Sigmoid colon (tissue), 6 donors: ENCODE measurements at regions not wholly inside any gene's neighbourhood (a gene's known extent, or its start where the extent isn't known, plus 50 kb on each side); places are given as distances from the start of the nearest gene placed in this dataset.
A peak's percentile ranks its signal among the peaks of the same experiment; 100 is the strongest.

Experiments used
- DNase-seq: peaks from one replicate; pipeline ENCODE4 v3.0.0-alpha.2; 2019
- H3K27ac ChIP-seq, 4 donors: fragments of 200-600 bp; sonication (generic); one replicate each; pipeline ENCODE4 v1.5.1; 2016 to 2019; ENCODE audit warnings: mild to moderate bottlenecking in 1 of 4
- H3K27me3 ChIP-seq, 3 donors: fragments of 200-600 bp; sonication (generic); one replicate each; pipeline ENCODE4 v1.5.1; 2019; ENCODE audit warnings: mild to moderate bottlenecking in 1 of 3
- H3K36me3 ChIP-seq, 4 donors: fragments of 200-600 bp; sonication (generic); one replicate each; pipeline ENCODE4 v1.5.1; 2016 to 2019
- H3K4me1 ChIP-seq, 4 donors: fragments of 200-600 bp; sonication (generic); one replicate each; pipeline ENCODE4 v1.5.1; 2017 to 2019
- H3K4me3 ChIP-seq, 4 donors: fragments of 200-600 bp; sonication (generic); one replicate each; pipeline ENCODE4 v1.5.1; 2017 to 2019; ENCODE audit warnings: mild to moderate bottlenecking in 2 of 4, moderate library complexity in 1 of 4
- H3K9me3 ChIP-seq, 4 donors: fragments of 200-600 bp in 3 of 4; sonication (generic) in 3 of 4; one replicate each; pipeline versions ENCODE4 v1.5.1 to v1.6.1; 2013 to 2019
- CTCF ChIP-seq, 4 experiments: fragments of 450-650 bp in 3 of 4; fragments of 200-600 bp in 1 of 4; IDR thresholded peaks; one replicate each; pipeline ENCODE4 v1.5.1; 2016 to 2019; ENCODE audit warnings: antibody characterized with exemption in 4 of 4, mild to moderate bottlenecking in 3 of 4, moderate library complexity in 2 of 4
- EP300 ChIP-seq, 4 donors: sonication (generic); formaldehyde crosslinking; IDR thresholded peaks; one replicate each; pipeline ENCODE4 v1.6.1; 2017; ENCODE audit warnings: antibody characterized with exemption in 4 of 4
- POLR2A ChIP-seq, 2 donors: fragments of 450-650 bp; IDR thresholded peaks; one replicate each; pipeline ENCODE4 v1.6.1; 2016; ENCODE audit warnings: antibody characterized with exemption in 2 of 2, mild to moderate bottlenecking in 2 of 2, moderate library complexity in 2 of 2
- POLR2AphosphoS5 ChIP-seq, 4 donors: sonication (generic); formaldehyde crosslinking; IDR thresholded peaks; one replicate each; pipeline ENCODE4 v1.6.1; 2017; ENCODE audit warnings: antibody characterized with exemption in 4 of 4
- WGBS, 2 donors: extraction: QIAGEN DNeasy Blood & Tissue Kit; methylation state at CpG; one replicate each; pipeline ENCODE4 v1.1.7; 2013; 5-methylcytosine and 5-hydroxymethylcytosine counted together
- intact Hi-C: fragments of 100-400 bp; cut with DNase I; formaldehyde crosslinking; loops from one replicate; pipeline ENCODE4 v1.15.1; 2023
- donor health status: healthy with polysubstance abuse.
- donor health status: healthy.

GRCh38 chr10:6338361-6338760, 135.6 kb downstream of the PFKFB3 start:
- Histone ChIP-seq H3K4me1 (peaks cover 0 to 6% (median 0%) of the 10 kb centered on the region in 4 donors), H3K36me3 (no peaks in the 10 kb centered on the region), H3K9me3 (no peaks in the 10 kb centered on the region), H3K27me3 (no peaks in the 10 kb centered on the region), H3K4me3 (no peak overlapping the region), H3K27ac (no peak overlapping the region)
- TF ChIP-seq POLR2A (IDR thresholded peaks at IDR 0.05) (no peak), CTCF (IDR thresholded peaks at IDR 0.05) (no peak), EP300 (IDR thresholded peaks at IDR 0.05) (no peak), POLR2AphosphoS5 (IDR thresholded peaks at IDR 0.05) (no peak)
- 81 to 82% methylated on average over 7 of the region's 7 CpGs for WGBS, 2 donors
- no peak for DNase-seq
- intact Hi-C loops, result no loop called here

- TF ChIP-seq POLR2A (IDR thresholded peaks at IDR 0.05) (no peak), CTCF (IDR thresholded peaks at IDR 0.05) (no peak), POLR2AphosphoS5 (IDR thresholded peaks at IDR 0.05) (no peak), EP300 (IDR thresholded peaks at IDR 0.05) (no peak)
These were observed 137.2 kb downstream of the PFKFB3 start for GRCh38 chr10:6339891-6340290.

GRCh38 chr10:6342096-6342685, 139.5 kb downstream of the PFKFB3 start:
- Histone ChIP-seq H3K36me3 (no peaks in the 10 kb centered on the region), H3K4me1 (peaks cover 0 to 14% (median 1%) of the 10 kb centered on the region in 4 donors), H3K27ac (no peak overlapping the region), H3K27me3 (no peaks in the 10 kb centered on the region), H3K9me3 (no peaks in the 10 kb centered on the region), H3K4me3 (no peak overlapping the region)
- WGBS, 2 donors, result 39 to 67% methylated on average over 10 of the region's 10 CpGs
- no peak for DNase-seq
- TF ChIP-seq EP300 (IDR thresholded peaks at IDR 0.05) (no peak), CTCF (IDR thresholded peaks at IDR 0.05) (no peak), POLR2AphosphoS5 (IDR thresholded peaks at IDR 0.05) (no peak), POLR2A (IDR thresholded peaks at IDR 0.05) (no peak)
- intact Hi-C loops, result no loop called here

More at GRCh38 chr10:6339891-6340290, 137.2 kb downstream of the PFKFB3 start:
- Histone ChIP-seq H3K4me1 (peaks cover 0 to 13% (median 0%) of the 10 kb centered on the region in 4 donors), H3K27ac (no peak overlapping the region), H3K9me3 (no peaks in the 10 kb centered on the region), H3K27me3 (no peaks in the 10 kb centered on the region), H3K36me3 (no peaks in the 10 kb centered on the region), H3K4me3 (no peak overlapping the region)
- DNase-seq, result no peak
- 85 to 92% methylated on average over 5 of the region's 5 CpGs for WGBS, 2 donors
- intact Hi-C loops, result no loop called here

- H3K27ac ChIP-seq, result no peak overlapping the region
- no peak overlapping the region for H3K4me3 ChIP-seq
- no peaks in the 10 kb centered on the region for H3K36me3 ChIP-seq
- intact Hi-C loops, result no loop called here
- TF ChIP-seq POLR2AphosphoS5 (IDR thresholded peaks at IDR 0.05), result peak in 1 of 4 donors; percentile 21
- no peak for TF ChIP-seq CTCF (IDR thresholded peaks at IDR 0.05)
- DNase-seq, result no peak
- no peaks in the 10 kb centered on the region for H3K9me3 ChIP-seq
- WGBS, 2 donors, result 89 to 90% methylated on average over 7 of the region's 7 CpGs
- H3K27me3 ChIP-seq, result no peaks in the 10 kb centered on the region
- peaks cover 0 to 20% (median 4%) of the 10 kb centered on the region in 4 donors for H3K4me1 ChIP-seq
These were observed 140.7 kb downstream of the PFKFB3 start for GRCh38 chr10:6343305-6344010.
